ENCODE measurements at regions not wholly inside any gene's neighbourhood (a gene's known extent, or its start where the extent isn't known, plus 50 kb on each side); places are given as distances from the start of the nearest gene placed in this dataset.
"Not testable (repeated sequence)": the region's sequence is repeated elsewhere in the genome, so short reads cannot be mapped to it uniquely, and the experiment has no call there.

GRCh38 chr15:69554279-69554961 lies 101.8 kb downstream of the RPLP1 start:
- no peak for DNase-seq

GRCh38 chr15:69555080-69555479 lies 102.5 kb downstream of the RPLP1 start:
- no peak for DNase-seq

- DNase-seq: no peak
Measured at GRCh38 chr15:69556344-69556743, 103.7 kb downstream of the RPLP1 start.

GRCh38 chr15:69557020-69557706 lies 104.5 kb downstream of the RPLP1 start:
- DNase-seq: no peak

GRCh38 chr15:69557707-69558409 lies 105.2 kb downstream of the RPLP1 start:
- no peak for DNase-seq

- DNase-seq: peak; percentile 58
Measured at GRCh38 chr15:69559440-69560190, 107.0 kb downstream of the RPLP1 start.

GRCh38 chr15:69561071-69561784 lies 108.6 kb downstream of the RPLP1 start:
- DNase-seq: no peak

- no peak for DNase-seq
Measured at GRCh38 chr15:69562116-69562515, 109.5 kb downstream of the RPLP1 start.

- DNase-seq: no peak
Measured at GRCh38 chr15:69562564-69562963, 109.9 kb downstream of the RPLP1 start.

- no peak for DNase-seq
Measured at GRCh38 chr15:69565066-69565655, 112.5 kb downstream of the RPLP1 start.

- not testable (repeated sequence) for DNase-seq
Measured at GRCh38 chr15:69567238-69567760, 114.7 kb downstream of the RPLP1 start.

- no peak for DNase-seq
Measured at GRCh38 chr15:69568173-69569009, 115.8 kb downstream of the RPLP1 start.

GRCh38 chr15:69570454-69570853 lies 117.8 kb downstream of the RPLP1 start:
- no peak for DNase-seq

- DNase-seq: no peak
Measured at GRCh38 chr15:69570997-69571396, 118.4 kb downstream of the RPLP1 start.

- not testable (repeated sequence) for DNase-seq
Measured at GRCh38 chr15:69573278-69573677, 120.7 kb downstream of the RPLP1 start.

- peak; percentile 41 for DNase-seq
Measured at GRCh38 chr15:69573815-69574475, 121.3 kb downstream of the RPLP1 start.

GRCh38 chr15:69574506-69574905 lies 121.9 kb downstream of the RPLP1 start:
- DNase-seq: no peak

GRCh38 chr15:69575387-69575786 lies 122.8 kb downstream of the RPLP1 start:
- DNase-seq: no peak

- peak; percentile 91 for DNase-seq
Measured at GRCh38 chr15:69576035-69576526, 123.5 kb downstream of the RPLP1 start.

- DNase-seq: peak; percentile 29
Measured at GRCh38 chr15:69576948-69577351, 124.3 kb downstream of the RPLP1 start.
